Liver (tissue), 8 donors: ENCODE measurements at regions not wholly inside any gene's neighbourhood (a gene's known extent, or its start where the extent isn't known, plus 50 kb on each side); places are given as distances from the start of the nearest gene placed in this dataset.

Experiments used
- DNase-seq: peaks from one replicate; pipeline ENCODE4 v3.0.0-alpha.2; 2017; ENCODE audit warnings: low spot score
- H3K27ac ChIP-seq, 2 donors: one replicate each; pipeline ENCODE4 v1.7.0; 2013; ENCODE audit warnings: inconsistent platforms in 2 of 2, low read length in 2 of 2, control low read depth in 1 of 2, low read depth in 1 of 2, mild to moderate bottlenecking in 1 of 2
- H3K27me3 ChIP-seq, 4 donors: one replicate each; pipeline versions ENCODE4 v1.6.1 to v1.7.0; 2013; ENCODE audit warnings: low read length in 3 of 4, inconsistent platforms in 1 of 4, mild to moderate bottlenecking in 1 of 4, moderate library complexity in 1 of 4; ENCODE audit not compliant: control insufficient read depth in 4 of 4, insufficient read depth in 4 of 4
- H3K36me3 ChIP-seq, 4 donors: one replicate each; pipeline versions ENCODE4 v1.6.1 to v1.7.0; 2013; ENCODE audit warnings: low read length in 3 of 4, mild to moderate bottlenecking in 3 of 4, low read depth in 1 of 4, moderate library complexity in 1 of 4; ENCODE audit not compliant: control insufficient read depth in 4 of 4, insufficient read depth in 3 of 4
- H3K4me1 ChIP-seq, 4 donors: one replicate each; pipeline versions ENCODE4 v1.6.1 to v1.7.0; 2013; ENCODE audit warnings: low read length in 3 of 4, mild to moderate bottlenecking in 3 of 4, moderate library complexity in 1 of 4; ENCODE audit not compliant: control insufficient read depth in 4 of 4, insufficient read depth in 4 of 4
- H3K4me3 ChIP-seq, 3 donors: one replicate each; pipeline versions ENCODE4 v1.6.1 to v1.7.0; 2013; ENCODE audit warnings: low read length in 3 of 3, control low read depth in 1 of 3, low read depth in 1 of 3, mild to moderate bottlenecking in 1 of 3
- H3K9ac ChIP-seq, 2 donors: one replicate each; pipeline ENCODE4 v1.7.0; 2013; ENCODE audit warnings: low read length in 2 of 2, mild to moderate bottlenecking in 2 of 2, moderate library complexity in 2 of 2, control low read depth in 1 of 2, low read depth in 1 of 2
- H3K9me3 ChIP-seq, 4 donors: one replicate each; pipeline versions ENCODE4 v1.6.1 to v1.7.0; 2013; ENCODE audit warnings: low read length in 3 of 4; ENCODE audit not compliant: control insufficient read depth in 4 of 4
- EGR1 ChIP-seq, 2 donors: IDR thresholded peaks; 2 replicates each; pipeline ENCODE4 v1.6.1; 2016 to 2018; ENCODE audit warnings: antibody characterized with exemption in 2 of 2, low read depth in 2 of 2
- FOXA1 ChIP-seq: IDR thresholded peaks from 2 replicates; pipeline ENCODE4 v1.6.1; 2016; ENCODE audit warnings: antibody characterized with exemption
- GABPA ChIP-seq, 2 donors: IDR thresholded peaks in 1 of 2; conservative IDR thresholded peaks in 1 of 2; 2 replicates each; pipeline ENCODE4 v1.6.1; 2016; ENCODE audit warnings: antibody characterized with exemption in 2 of 2, mild to moderate bottlenecking in 1 of 2, moderate library complexity in 1 of 2
- HNF4A ChIP-seq, 2 donors: conservative IDR thresholded peaks; 2 replicates each; pipeline ENCODE4 v1.6.1; 2016; ENCODE audit warnings: antibody characterized with exemption in 2 of 2, mild to moderate bottlenecking in 2 of 2
- HNF4G ChIP-seq: IDR thresholded peaks from 2 replicates; pipeline ENCODE4 v1.6.1; 2016; ENCODE audit warnings: antibody characterized with exemption
- JUND ChIP-seq, 2 donors: IDR thresholded peaks; 2 replicates each; pipeline ENCODE4 v1.6.1; 2016; ENCODE audit warnings: antibody characterized with exemption in 2 of 2
- NR2F2 ChIP-seq: IDR thresholded peaks from 2 replicates; pipeline ENCODE4 v1.6.1; 2016; ENCODE audit warnings: antibody characterized with exemption
- RAD21 ChIP-seq, 2 donors: IDR thresholded peaks; 2 replicates each; pipeline ENCODE4 v1.6.1; 2016; ENCODE audit warnings: antibody characterized with exemption in 2 of 2, mild to moderate bottlenecking in 2 of 2
- RXRA ChIP-seq, 2 donors: IDR thresholded peaks; 2 replicates each; pipeline ENCODE4 v1.6.1; 2017 to 2018; ENCODE audit warnings: antibody characterized with exemption in 2 of 2, mild to moderate bottlenecking in 1 of 2
- SP1 ChIP-seq: IDR thresholded peaks from 2 replicates; pipeline ENCODE4 v1.6.1; 2018; ENCODE audit warnings: antibody characterized with exemption, mild to moderate bottlenecking
- TAF1 ChIP-seq: conservative IDR thresholded peaks from 2 replicates; pipeline ENCODE4 v1.6.1; 2016; ENCODE audit warnings: antibody characterized with exemption, mild to moderate bottlenecking
- YY1 ChIP-seq: IDR thresholded peaks from 2 replicates; pipeline ENCODE4 v1.6.1; 2016; ENCODE audit warnings: antibody characterized with exemption, mild to moderate bottlenecking
- WGBS: extraction: QIAGEN DNeasy Blood & Tissue Kit; methylation state at CpG from one replicate; pipeline ENCODE4 v1.1.7; 2013; 5-methylcytosine and 5-hydroxymethylcytosine counted together
- TF ChIP-seq, protein P1 (sequence below): fragments of 150-350 bp; IDR thresholded peaks from 2 replicates; pipeline ENCODE4 v1.5.1; 2017; ENCODE audit warnings: improper control_type of control experiment, low read depth, low read length; ENCODE audit not compliant: missing input control
- TF ChIP-seq, protein P2 (sequence below): IDR thresholded peaks from 2 replicates; pipeline ENCODE4 v1.6.1; 2016; ENCODE audit warnings: antibody characterized with exemption
- TF ChIP-seq, protein P3 (sequence below): IDR thresholded peaks from 2 replicates; pipeline ENCODE4 v1.6.1; 2016; ENCODE audit warnings: antibody characterized with exemption, mild to moderate bottlenecking
- TF ChIP-seq, protein P4 (sequence below): IDR thresholded peaks from 2 replicates; pipeline ENCODE4 v1.6.1; 2016; ENCODE audit warnings: antibody characterized with exemption
- TF ChIP-seq, protein P5 (sequence below): IDR thresholded peaks from 2 replicates; pipeline ENCODE4 v1.6.1; 2016; ENCODE audit warnings: antibody characterized with exemption
- donor health status: healthy.
- donor health status: healthy.
- donor health status: healthy.
- donor health status: healthy.
- donor health status: healthy.

DNA sequence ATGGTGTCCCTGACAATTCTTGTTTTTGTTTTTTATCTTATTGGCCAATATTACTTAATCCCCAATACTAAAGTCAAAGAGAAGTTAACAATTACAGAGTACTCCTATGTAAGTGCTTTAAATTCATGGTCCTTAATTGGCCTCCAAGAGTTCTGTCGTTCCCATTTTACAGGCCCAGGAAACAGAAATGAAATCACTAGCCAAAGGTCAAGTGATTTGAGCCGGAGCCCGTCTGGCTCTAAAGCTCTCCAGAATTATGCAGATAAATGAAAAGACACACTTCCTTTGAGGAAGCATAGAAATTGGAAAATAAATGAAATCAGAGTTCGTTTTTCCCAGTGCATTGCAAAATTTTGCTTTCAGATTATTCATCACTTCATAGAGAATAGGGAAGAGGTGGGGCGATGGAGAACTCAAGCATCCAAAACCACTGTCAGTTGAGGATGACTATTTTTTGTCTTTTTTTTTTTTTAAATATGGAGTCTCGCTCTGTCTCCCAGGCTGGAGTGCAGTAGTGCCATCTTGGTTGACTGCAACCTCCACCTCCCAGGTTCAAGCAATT is 78.5 kb downstream of the MAP1LC3B2 start:
- no peak for DNase-seq
- no peaks in the 10 kb centered on the region for H3K9me3 ChIP-seq
- H3K9ac ChIP-seq, result no peak overlapping the region
- H3K27me3 ChIP-seq, result no peaks in the 10 kb centered on the region
- TF ChIP-seq NR2F2 (peak; percentile 53), GABPA (IDR thresholded peaks at IDR 0.05 in 1 of 2, conservative IDR thresholded peaks at IDR 0.05 in 1 of 2) (no peak), JUND (IDR thresholded peaks at IDR 0.05) (no peak), YY1 (no peak), HNF4A (conservative IDR thresholded peaks at IDR 0.05) (peak; percentile 30 to 32), RAD21 (IDR thresholded peaks at IDR 0.05) (no peak), FOXA1 (no peak), EGR1 (IDR thresholded peaks at IDR 0.05; ENCODE audit: low read depth in 2 of 2) (no peak)
- TF ChIP-seq, protein P1, sequence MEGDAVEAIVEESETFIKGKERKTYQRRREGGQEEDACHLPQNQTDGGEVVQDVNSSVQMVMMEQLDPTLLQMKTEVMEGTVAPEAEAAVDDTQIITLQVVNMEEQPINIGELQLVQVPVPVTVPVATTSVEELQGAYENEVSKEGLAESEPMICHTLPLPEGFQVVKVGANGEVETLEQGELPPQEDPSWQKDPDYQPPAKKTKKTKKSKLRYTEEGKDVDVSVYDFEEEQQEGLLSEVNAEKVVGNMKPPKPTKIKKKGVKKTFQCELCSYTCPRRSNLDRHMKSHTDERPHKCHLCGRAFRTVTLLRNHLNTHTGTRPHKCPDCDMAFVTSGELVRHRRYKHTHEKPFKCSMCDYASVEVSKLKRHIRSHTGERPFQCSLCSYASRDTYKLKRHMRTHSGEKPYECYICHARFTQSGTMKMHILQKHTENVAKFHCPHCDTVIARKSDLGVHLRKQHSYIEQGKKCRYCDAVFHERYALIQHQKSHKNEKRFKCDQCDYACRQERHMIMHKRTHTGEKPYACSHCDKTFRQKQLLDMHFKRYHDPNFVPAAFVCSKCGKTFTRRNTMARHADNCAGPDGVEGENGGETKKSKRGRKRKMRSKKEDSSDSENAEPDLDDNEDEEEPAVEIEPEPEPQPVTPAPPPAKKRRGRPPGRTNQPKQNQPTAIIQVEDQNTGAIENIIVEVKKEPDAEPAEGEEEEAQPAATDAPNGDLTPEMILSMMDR, result no peak
- TF ChIP-seq, protein P2, sequence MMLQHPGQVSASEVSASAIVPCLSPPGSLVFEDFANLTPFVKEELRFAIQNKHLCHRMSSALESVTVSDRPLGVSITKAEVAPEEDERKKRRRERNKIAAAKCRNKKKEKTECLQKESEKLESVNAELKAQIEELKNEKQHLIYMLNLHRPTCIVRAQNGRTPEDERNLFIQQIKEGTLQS, result no peak
- TF ChIP-seq, protein P3, sequence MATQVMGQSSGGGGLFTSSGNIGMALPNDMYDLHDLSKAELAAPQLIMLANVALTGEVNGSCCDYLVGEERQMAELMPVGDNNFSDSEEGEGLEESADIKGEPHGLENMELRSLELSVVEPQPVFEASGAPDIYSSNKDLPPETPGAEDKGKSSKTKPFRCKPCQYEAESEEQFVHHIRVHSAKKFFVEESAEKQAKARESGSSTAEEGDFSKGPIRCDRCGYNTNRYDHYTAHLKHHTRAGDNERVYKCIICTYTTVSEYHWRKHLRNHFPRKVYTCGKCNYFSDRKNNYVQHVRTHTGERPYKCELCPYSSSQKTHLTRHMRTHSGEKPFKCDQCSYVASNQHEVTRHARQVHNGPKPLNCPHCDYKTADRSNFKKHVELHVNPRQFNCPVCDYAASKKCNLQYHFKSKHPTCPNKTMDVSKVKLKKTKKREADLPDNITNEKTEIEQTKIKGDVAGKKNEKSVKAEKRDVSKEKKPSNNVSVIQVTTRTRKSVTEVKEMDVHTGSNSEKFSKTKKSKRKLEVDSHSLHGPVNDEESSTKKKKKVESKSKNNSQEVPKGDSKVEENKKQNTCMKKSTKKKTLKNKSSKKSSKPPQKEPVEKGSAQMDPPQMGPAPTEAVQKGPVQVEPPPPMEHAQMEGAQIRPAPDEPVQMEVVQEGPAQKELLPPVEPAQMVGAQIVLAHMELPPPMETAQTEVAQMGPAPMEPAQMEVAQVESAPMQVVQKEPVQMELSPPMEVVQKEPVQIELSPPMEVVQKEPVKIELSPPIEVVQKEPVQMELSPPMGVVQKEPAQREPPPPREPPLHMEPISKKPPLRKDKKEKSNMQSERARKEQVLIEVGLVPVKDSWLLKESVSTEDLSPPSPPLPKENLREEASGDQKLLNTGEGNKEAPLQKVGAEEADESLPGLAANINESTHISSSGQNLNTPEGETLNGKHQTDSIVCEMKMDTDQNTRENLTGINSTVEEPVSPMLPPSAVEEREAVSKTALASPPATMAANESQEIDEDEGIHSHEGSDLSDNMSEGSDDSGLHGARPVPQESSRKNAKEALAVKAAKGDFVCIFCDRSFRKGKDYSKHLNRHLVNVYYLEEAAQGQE, result no peak
- TF ChIP-seq, protein P4, sequence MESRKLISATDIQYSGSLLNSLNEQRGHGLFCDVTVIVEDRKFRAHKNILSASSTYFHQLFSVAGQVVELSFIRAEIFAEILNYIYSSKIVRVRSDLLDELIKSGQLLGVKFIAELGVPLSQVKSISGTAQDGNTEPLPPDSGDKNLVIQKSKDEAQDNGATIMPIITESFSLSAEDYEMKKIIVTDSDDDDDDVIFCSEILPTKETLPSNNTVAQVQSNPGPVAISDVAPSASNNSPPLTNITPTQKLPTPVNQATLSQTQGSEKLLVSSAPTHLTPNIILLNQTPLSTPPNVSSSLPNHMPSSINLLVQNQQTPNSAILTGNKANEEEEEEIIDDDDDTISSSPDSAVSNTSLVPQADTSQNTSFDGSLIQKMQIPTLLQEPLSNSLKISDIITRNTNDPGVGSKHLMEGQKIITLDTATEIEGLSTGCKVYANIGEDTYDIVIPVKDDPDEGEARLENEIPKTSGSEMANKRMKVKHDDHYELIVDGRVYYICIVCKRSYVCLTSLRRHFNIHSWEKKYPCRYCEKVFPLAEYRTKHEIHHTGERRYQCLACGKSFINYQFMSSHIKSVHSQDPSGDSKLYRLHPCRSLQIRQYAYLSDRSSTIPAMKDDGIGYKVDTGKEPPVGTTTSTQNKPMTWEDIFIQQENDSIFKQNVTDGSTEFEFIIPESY, result no peak
- H3K27ac ChIP-seq, result no peak overlapping the region
- no peaks in the 10 kb centered on the region for H3K36me3 ChIP-seq
- no peak overlapping the region for H3K4me3 ChIP-seq
- H3K4me1 ChIP-seq, result peaks cover 5 to 37% (median 28%) of the 10 kb centered on the region in 4 donors
- WGBS, result 33% methylated on average over 6 of the region's 6 CpGs

DNA sequence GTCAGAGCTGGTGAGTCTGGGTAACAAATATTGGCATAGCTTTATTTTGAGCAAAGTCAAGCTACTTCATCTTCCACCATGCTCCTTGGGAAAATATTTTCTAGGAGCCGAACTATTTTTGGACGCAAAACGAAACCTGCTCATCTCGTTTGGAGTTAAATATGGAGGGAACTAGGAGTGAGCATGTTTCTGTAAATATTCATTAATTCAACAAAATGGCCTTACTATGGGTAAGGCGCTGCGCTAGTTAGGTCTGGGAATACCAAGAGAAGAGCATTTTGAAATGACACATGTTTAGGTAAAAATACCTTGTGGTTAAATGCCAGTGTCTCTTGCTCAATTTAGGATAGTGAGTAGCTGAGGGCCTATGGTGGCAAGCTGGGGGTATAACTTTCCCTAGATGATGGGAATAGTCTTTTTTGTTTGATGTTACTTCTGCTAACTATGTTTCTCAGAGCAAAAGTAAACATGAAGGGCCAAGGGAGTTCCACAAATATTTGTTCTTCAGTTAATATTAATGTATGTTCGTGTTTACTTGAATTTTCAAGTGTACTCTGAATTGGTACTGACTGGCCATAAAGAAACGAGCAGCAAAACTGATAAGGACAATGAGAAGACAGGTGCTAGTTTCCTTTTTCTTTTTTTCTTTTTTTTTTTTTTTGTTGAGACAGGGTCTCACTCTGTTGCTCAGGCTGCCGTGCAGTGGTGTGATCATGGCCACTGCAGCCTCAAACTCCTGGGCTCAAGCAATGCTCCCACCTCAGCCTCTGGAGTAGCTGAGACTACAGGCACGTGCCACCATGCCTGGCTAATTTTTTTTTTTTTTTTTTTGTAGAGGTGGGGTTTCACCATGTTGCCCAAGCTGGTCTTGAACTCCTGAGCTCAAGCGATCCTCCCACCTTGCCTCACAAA is 77.7 kb downstream of the MAP1LC3B2 start:
- Histone ChIP-seq H3K27me3 (no peaks in the 10 kb centered on the region), H3K4me1 (peaks cover 5 to 34% (median 27%) of the 10 kb centered on the region in 4 donors), H3K27ac (peak overlapping the region; percentile 39 to 43), H3K4me3 (no peak overlapping the region), H3K9me3 (no peaks in the 10 kb centered on the region), H3K9ac (no peak overlapping the region), H3K36me3 (no peaks in the 10 kb centered on the region)
- 45% methylated on average over 11 of the region's 11 CpGs for WGBS
- DNase-seq, result no peak
- no peak for TF ChIP-seq RAD21 (IDR thresholded peaks at IDR 0.05)
- TF ChIP-seq RXRA (IDR thresholded peaks at IDR 0.05), result peak; percentile 42 to 82
- peak; percentile 88 for TF ChIP-seq YY1
- TF ChIP-seq JUND (IDR thresholded peaks at IDR 0.05), result peak; percentile 21 to 68
- peak; percentile 94 for TF ChIP-seq FOXA1
- TF ChIP-seq, protein P4, result peak; percentile 85
- TF ChIP-seq, protein P5, sequence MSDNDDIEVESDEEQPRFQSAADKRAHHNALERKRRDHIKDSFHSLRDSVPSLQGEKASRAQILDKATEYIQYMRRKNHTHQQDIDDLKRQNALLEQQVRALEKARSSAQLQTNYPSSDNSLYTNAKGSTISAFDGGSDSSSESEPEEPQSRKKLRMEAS, result peak; percentile 76
- TF ChIP-seq GABPA (IDR thresholded peaks at IDR 0.05 in 1 of 2, conservative IDR thresholded peaks at IDR 0.05 in 1 of 2), result no peak
- TF ChIP-seq TAF1, result no peak
- TF ChIP-seq SP1, result peak; percentile 23
- no peak for TF ChIP-seq HNF4G
